MM.1S (cell line): ENCODE measurements at regions not wholly inside any gene's neighbourhood (a gene's known extent, or its start where the extent isn't known, plus 50 kb on each side); places are given as distances from the start of the nearest gene placed in this dataset.

Experiments
- CTCF ChIP-seq: fragments of 300-600 bp; sonication (generic); IDR thresholded peaks from 2 replicates; pipeline ENCODE4 v1.5.1; 2016; ENCODE audit warnings: antibody characterized with exemption, low read length, mixed read lengths
- EZH2 ChIP-seq: fragments of 300-600 bp; sonication (generic); optimal IDR thresholded peaks from 2 replicates; pipeline ENCODE3; 2017; ENCODE audit warnings: low read depth, mild to moderate bottlenecking, antibody characterized with exemption, low read length, mixed read lengths
- EZH2phosphoT487 ChIP-seq: fragments of 300-600 bp; sonication (generic); IDR thresholded peaks from 2 replicates; pipeline ENCODE4 v1.6.1; 2018; ENCODE audit warnings: antibody characterized with exemption, low read length

- TF ChIP-seq CTCF (no peak), EZH2 (no peak), EZH2phosphoT487 (no peak)
Measured at GRCh38 chr4:128720270-128720669, 89.2 kb upstream of the JADE1 start.
